Suprapubic skin (tissue), 4 donors: ENCODE measurements at regions not wholly inside any gene's neighbourhood (a gene's known extent, or its start where the extent isn't known, plus 50 kb on each side); places are given as distances from the start of the nearest gene placed in this dataset.
"Not testable (repeated sequence)": the region's sequence is repeated elsewhere in the genome, so short reads cannot be mapped to it uniquely, and the experiment has no call there.

ENCODE experiments used
- DNase-seq, 2 donors: peaks; one replicate each; pipeline ENCODE4 v3.0.0-alpha.2; 2019; ENCODE audit warnings: low spot score in 2 of 2
- H3K27ac ChIP-seq: fragments of 200-600 bp; sonication (generic); one replicate; pipeline ENCODE4 v1.5.1; 2019
- H3K27me3 ChIP-seq: fragments of 200-600 bp; sonication (generic); one replicate; pipeline ENCODE4 v1.5.1; 2019
- H3K36me3 ChIP-seq: fragments of 200-600 bp; sonication (generic); one replicate; pipeline ENCODE4 v1.5.1; 2019
- H3K4me1 ChIP-seq: fragments of 200-600 bp; sonication (generic); one replicate; pipeline ENCODE4 v1.5.1; 2019
- H3K4me3 ChIP-seq: fragments of 200-600 bp; sonication (generic); one replicate; pipeline ENCODE4 v1.5.1; 2019; ENCODE audit warnings: mild to moderate bottlenecking
- H3K9me3 ChIP-seq: fragments of 200-600 bp; sonication (generic); one replicate; pipeline ENCODE4 v1.5.1; 2019
- EP300 ChIP-seq: sonication (generic); formaldehyde crosslinking; IDR thresholded peaks from one replicate; pipeline ENCODE4 v1.6.1; 2017; ENCODE audit warnings: antibody characterized with exemption
- POLR2A ChIP-seq, 2 donors: fragments of 450-650 bp; IDR thresholded peaks; one replicate each; pipeline ENCODE4 v1.6.1; 2017; ENCODE audit warnings: antibody characterized with exemption in 2 of 2, mild to moderate bottlenecking in 2 of 2, moderate library complexity in 2 of 2
- POLR2AphosphoS5 ChIP-seq, 3 donors: sonication (generic); formaldehyde crosslinking; IDR thresholded peaks; one replicate each; pipeline ENCODE4 v1.6.1; 2017; ENCODE audit warnings: antibody characterized with exemption in 3 of 3
- WGBS: methylation state at CpG from one replicate; pipeline ENCODE4 v1.1.5; 2018; 5-methylcytosine and 5-hydroxymethylcytosine counted together
- TF ChIP-seq, protein P1 (sequence below), 2 donors: fragments of 200-600 bp in 1 of 2; fragments of 450-650 bp in 1 of 2; sonication (generic) in 1 of 2; IDR thresholded peaks; one replicate each; pipeline ENCODE4 v1.5.1; 2016 to 2019; ENCODE audit warnings: antibody characterized with exemption in 2 of 2, mild to moderate bottlenecking in 1 of 2, moderate library complexity in 1 of 2

DNA sequence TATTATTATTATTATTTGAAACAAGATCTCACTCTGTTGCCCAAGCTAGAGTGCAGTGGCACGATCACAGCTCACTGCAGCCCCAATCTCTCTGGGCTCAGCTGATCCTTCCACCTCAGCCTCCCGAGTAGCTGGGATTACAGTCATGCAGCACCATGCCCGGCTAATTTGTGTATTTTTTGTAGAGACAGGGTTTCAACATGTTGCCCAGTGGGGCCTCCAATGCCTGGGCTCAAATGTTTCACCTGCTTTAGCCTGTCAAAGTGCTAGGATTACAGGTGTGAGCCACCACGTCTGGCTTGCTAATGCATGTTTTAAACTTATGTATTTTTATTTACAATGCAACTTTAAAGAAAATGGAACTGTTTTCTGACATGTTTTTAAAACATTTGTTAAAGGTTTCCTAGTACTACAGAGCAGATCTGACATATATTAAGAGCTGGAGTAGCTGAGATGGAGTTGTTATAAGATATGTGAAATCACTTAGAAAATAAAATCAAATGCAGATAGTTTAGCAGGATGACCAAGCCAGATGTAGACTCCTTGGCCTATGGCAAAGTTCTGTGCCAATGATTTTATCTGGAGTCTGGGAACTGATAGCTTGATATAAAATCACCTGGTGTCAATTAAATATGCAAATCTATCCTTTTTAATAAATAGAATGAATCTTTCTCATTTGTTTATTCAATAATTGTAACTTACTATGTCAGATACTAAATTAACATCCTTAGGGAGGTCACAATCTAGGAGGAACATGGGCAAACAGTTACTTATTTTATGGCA, 310.1 kb upstream of the NAALADL2 start:
- Histone ChIP-seq H3K27ac (no peak overlapping the region), H3K9me3 (no peaks in the 10 kb centered on the region), H3K4me3 (no peak overlapping the region), H3K36me3 (no peaks in the 10 kb centered on the region), H3K4me1 (no peaks in the 10 kb centered on the region), H3K27me3 (no peaks in the 10 kb centered on the region)
- WGBS: 65% methylated on average over 4 of the region's 4 CpGs
- DNase-seq: no peak
- no peak for TF ChIP-seq EP300
- TF ChIP-seq, protein P1, sequence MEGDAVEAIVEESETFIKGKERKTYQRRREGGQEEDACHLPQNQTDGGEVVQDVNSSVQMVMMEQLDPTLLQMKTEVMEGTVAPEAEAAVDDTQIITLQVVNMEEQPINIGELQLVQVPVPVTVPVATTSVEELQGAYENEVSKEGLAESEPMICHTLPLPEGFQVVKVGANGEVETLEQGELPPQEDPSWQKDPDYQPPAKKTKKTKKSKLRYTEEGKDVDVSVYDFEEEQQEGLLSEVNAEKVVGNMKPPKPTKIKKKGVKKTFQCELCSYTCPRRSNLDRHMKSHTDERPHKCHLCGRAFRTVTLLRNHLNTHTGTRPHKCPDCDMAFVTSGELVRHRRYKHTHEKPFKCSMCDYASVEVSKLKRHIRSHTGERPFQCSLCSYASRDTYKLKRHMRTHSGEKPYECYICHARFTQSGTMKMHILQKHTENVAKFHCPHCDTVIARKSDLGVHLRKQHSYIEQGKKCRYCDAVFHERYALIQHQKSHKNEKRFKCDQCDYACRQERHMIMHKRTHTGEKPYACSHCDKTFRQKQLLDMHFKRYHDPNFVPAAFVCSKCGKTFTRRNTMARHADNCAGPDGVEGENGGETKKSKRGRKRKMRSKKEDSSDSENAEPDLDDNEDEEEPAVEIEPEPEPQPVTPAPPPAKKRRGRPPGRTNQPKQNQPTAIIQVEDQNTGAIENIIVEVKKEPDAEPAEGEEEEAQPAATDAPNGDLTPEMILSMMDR (IDR thresholded peaks at IDR 0.05): no peak
- TF ChIP-seq POLR2A (IDR thresholded peaks at IDR 0.05): no peak
- no peak for TF ChIP-seq POLR2AphosphoS5 (IDR thresholded peaks at IDR 0.05)

DNA sequence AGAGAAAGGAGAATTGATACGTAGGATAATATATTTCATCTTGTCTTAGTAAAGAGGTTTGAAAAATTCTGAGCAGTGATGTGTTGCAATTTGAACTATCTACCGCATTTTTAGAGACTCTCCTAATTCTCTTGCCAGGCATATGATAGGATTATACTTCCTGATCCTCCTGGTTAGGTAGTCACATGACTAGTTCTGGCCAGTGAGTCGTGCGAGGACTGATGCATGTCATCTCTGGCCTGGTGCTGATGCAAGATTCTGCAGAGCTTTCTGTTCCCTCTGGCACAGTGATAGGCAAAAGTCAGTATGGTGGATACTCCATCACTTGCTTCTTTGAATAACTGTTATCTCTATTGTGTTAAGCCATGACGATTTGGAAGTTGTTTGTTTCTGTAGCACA, 277.6 kb upstream of the NAALADL2 start:
- Histone ChIP-seq H3K36me3 (no peaks in the 10 kb centered on the region), H3K9me3 (no peaks in the 10 kb centered on the region), H3K27me3 (no peaks in the 10 kb centered on the region), H3K4me1 (no peaks in the 10 kb centered on the region), H3K27ac (no peak overlapping the region), H3K4me3 (no peak overlapping the region)
- no peak for DNase-seq
- 93% methylated on average over 5 of the region's 5 CpGs for WGBS
- no peak for TF ChIP-seq EP300
- TF ChIP-seq, protein P1 (IDR thresholded peaks at IDR 0.05): no peak
- no peak for TF ChIP-seq POLR2AphosphoS5 (IDR thresholded peaks at IDR 0.05)
- no peak for TF ChIP-seq POLR2A (IDR thresholded peaks at IDR 0.05)

DNA sequence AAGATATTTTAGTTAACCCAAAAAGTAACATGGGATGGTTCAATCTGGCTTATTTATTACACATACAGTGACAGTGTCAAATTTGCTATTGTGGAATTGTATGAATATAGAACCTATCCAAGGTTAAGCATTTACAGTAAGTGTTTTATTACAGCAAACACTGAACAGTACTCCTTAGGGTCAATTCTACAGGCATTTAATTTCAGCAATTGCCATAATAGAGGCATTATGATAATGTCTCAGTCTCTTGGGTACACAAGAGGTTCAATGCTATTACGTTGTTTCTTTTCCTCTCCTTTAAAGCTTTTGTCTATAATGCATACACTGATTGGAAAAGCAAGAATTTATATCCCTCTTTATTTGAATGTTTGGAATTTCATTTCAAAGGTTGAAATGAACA, 275.7 kb upstream of the NAALADL2 start:
- no peaks in the 10 kb centered on the region for H3K9me3 ChIP-seq
- H3K4me1 ChIP-seq: no peaks in the 10 kb centered on the region
- H3K27me3 ChIP-seq: no peaks in the 10 kb centered on the region
- no peaks in the 10 kb centered on the region for H3K36me3 ChIP-seq
- H3K4me3 ChIP-seq: no peak overlapping the region
- TF ChIP-seq, protein P1 (IDR thresholded peaks at IDR 0.05): no peak
- no peak for TF ChIP-seq POLR2AphosphoS5 (IDR thresholded peaks at IDR 0.05)
- TF ChIP-seq POLR2A (IDR thresholded peaks at IDR 0.05): no peak
- TF ChIP-seq EP300: no peak
- no peak for DNase-seq
- no peak overlapping the region for H3K27ac ChIP-seq
- 80% methylated on average over 1 of the region's 1 CpG for WGBS

GRCh38 chr3:174587137-174587536, 272.0 kb upstream of the NAALADL2 start:
- not testable (repeated sequence) for DNase-seq, H3K27ac ChIP-seq, H3K27me3 ChIP-seq, H3K4me3 ChIP-seq, H3K36me3 ChIP-seq, H3K4me1 ChIP-seq
- peaks cover 13% of the 10 kb centered on the region for H3K9me3 ChIP-seq
- 96% methylated on average over 1 of the region's 1 CpG for WGBS

GRCh38 chr3:174596447-174596982, 262.6 kb upstream of the NAALADL2 start:
- Histone ChIP-seq H3K27me3 (no peaks in the 10 kb centered on the region), H3K9me3 (no peaks in the 10 kb centered on the region), H3K4me1 (no peaks in the 10 kb centered on the region), H3K4me3 (no peak overlapping the region), H3K27ac (no peak overlapping the region), H3K36me3 (no peaks in the 10 kb centered on the region)
- no peak for TF ChIP-seq POLR2AphosphoS5 (IDR thresholded peaks at IDR 0.05)
- TF ChIP-seq POLR2A (IDR thresholded peaks at IDR 0.05): no peak
- no peak for TF ChIP-seq EP300
- TF ChIP-seq, protein P1 (IDR thresholded peaks at IDR 0.05): no peak
- 84% methylated on average over 2 of the region's 2 CpGs for WGBS
- DNase-seq: no peak
